ENCODE measurements at regions not wholly inside any gene's neighbourhood (a gene's known extent, or its start where the extent isn't known, plus 50 kb on each side); places are given as distances from the start of the nearest gene placed in this dataset.

DNA sequence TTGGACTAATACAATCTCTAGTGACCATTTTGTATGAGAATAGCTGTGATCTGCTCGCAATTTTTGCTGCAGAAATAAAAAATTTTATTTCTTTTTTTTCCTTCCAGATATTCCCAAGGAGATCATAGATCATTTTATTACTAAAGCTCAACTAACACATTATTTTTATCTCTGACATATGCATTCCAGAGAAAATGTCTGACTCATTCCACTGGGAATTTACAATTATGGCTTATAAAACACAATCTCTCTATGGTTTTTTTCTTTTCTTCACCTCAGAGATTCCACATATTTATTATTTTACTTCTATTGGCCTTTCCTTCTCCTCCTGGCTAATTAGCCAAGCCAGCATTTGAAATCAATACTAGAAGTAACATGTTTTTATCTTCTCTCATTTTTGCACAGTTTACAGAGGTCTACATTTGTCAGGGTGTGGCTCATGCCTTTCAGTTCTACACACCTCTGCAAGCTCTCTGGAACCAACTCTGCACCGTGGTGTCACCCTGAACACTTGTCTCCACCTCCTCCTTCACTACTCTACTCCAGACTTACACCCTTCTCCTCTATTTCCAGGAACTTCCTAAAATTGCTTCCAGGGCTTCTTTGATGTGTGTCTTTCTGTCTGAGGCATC is 59.8 kb upstream of the GPM6A start:
- no peak for DNase-seq
- no peak overlapping the region for H3K27ac Mint-ChIP-seq (ENCODE audit: unreplicated experiment)
- H3K9me3 Mint-ChIP-seq (ENCODE audit: low read depth, unreplicated experiment), result no peaks in the 10 kb centered on the region
- no peaks in the 10 kb centered on the region for H3K36me3 Mint-ChIP-seq (ENCODE audit: insufficient read depth, unreplicated experiment)
- H3K4me3 Mint-ChIP-seq (ENCODE audit: low read depth, unreplicated experiment), result no peak overlapping the region
- H3K4me1 Mint-ChIP-seq (ENCODE audit: low read depth, unreplicated experiment), result peaks cover 24% of the 10 kb centered on the region
- TF ChIP-seq, protein P1, sequence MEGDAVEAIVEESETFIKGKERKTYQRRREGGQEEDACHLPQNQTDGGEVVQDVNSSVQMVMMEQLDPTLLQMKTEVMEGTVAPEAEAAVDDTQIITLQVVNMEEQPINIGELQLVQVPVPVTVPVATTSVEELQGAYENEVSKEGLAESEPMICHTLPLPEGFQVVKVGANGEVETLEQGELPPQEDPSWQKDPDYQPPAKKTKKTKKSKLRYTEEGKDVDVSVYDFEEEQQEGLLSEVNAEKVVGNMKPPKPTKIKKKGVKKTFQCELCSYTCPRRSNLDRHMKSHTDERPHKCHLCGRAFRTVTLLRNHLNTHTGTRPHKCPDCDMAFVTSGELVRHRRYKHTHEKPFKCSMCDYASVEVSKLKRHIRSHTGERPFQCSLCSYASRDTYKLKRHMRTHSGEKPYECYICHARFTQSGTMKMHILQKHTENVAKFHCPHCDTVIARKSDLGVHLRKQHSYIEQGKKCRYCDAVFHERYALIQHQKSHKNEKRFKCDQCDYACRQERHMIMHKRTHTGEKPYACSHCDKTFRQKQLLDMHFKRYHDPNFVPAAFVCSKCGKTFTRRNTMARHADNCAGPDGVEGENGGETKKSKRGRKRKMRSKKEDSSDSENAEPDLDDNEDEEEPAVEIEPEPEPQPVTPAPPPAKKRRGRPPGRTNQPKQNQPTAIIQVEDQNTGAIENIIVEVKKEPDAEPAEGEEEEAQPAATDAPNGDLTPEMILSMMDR (IDR thresholded peaks at IDR 0.05; ENCODE audit: unreplicated experiment), result no peak
- H3K27me3 Mint-ChIP-seq (ENCODE audit: unreplicated experiment), result no peaks in the 10 kb centered on the region
- CTCF ChIA-PET, result no interaction called here
- intact Hi-C loops (cut with micrococcal nuclease; ENCODE audit: unreplicated experiment), result no loop called here
- no TSS peak for BruUV-seq (replicated peaks)

DNA sequence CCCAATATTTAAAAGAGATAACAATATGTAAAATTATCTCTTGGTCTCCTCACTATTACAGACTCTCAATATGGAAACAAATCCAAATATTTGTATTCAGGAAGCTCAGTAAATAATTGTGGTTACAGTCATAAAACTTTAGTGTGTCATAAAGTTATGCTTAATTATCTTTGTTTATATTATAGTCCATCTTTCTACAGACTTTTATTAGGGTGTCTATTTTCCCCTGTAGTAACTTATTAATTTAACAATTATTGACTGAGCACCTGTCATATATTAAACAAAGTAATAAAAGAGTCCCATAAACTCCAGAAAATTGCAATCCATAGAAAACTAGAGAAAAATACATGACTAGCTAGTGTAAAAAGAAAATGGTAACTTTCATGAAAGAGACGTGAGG is 61.6 kb upstream of the GPM6A start:
- intact Hi-C loops (cut with micrococcal nuclease; ENCODE audit: unreplicated experiment), result no loop called here
- H3K27me3 Mint-ChIP-seq (ENCODE audit: unreplicated experiment), result no peaks in the 10 kb centered on the region
- CTCF ChIA-PET, result no interaction called here

DNA sequence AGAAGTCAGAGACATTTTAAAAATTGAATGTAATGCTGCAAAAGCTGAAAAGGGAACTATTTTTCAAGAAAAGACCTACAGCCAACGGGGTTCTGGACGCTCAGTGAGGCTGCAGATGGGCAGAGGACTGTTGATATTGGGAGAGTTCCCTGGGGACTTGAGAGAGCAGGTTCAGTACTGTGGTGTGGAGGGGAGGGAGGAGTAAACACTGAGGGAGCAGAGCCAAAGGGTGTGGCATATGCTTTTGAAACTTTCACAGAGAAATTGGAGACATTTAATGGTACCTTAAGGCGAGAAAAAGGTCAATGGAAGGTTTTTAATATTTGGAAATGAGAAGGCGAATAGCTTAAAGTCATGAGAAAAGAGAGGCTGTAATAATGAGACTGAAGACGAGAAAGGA is 62.2 kb upstream of the GPM6A start:
- intact Hi-C loops (cut with micrococcal nuclease; ENCODE audit: unreplicated experiment), result no loop called here
- no peaks in the 10 kb centered on the region for H3K27me3 Mint-ChIP-seq (ENCODE audit: unreplicated experiment)
- H3K9me3 Mint-ChIP-seq (ENCODE audit: low read depth, unreplicated experiment), result peaks cover 2% of the 10 kb centered on the region
- peak overlapping the region; percentile 57 for H3K4me3 Mint-ChIP-seq (ENCODE audit: low read depth, unreplicated experiment)
- DNase-seq, result peak; percentile 3
- H3K36me3 Mint-ChIP-seq (ENCODE audit: insufficient read depth, unreplicated experiment), result no peaks in the 10 kb centered on the region
- TF ChIP-seq, protein P1 (IDR thresholded peaks at IDR 0.05; ENCODE audit: unreplicated experiment), result no peak
- H3K4me1 Mint-ChIP-seq (ENCODE audit: low read depth, unreplicated experiment), result peaks cover 24% of the 10 kb centered on the region
- no peak overlapping the region for H3K27ac Mint-ChIP-seq (ENCODE audit: unreplicated experiment)
- CTCF ChIA-PET, result no interaction called here
- no TSS peak for BruUV-seq (replicated peaks)

More for the DNA sequence above, 61.6 kb upstream of the GPM6A start:
- Mint-ChIP-seq H3K36me3 (ENCODE audit: insufficient read depth, unreplicated experiment) (no peaks in the 10 kb centered on the region), H3K4me1 (ENCODE audit: low read depth, unreplicated experiment) (peaks cover 24% of the 10 kb centered on the region), H3K4me3 (ENCODE audit: low read depth, unreplicated experiment) (peak overlapping the region; percentile 57), H3K27ac (ENCODE audit: unreplicated experiment) (no peak overlapping the region), H3K9me3 (ENCODE audit: low read depth, unreplicated experiment) (no peaks in the 10 kb centered on the region)
- TF ChIP-seq, protein P1 (IDR thresholded peaks at IDR 0.05; ENCODE audit: unreplicated experiment), result no peak
- DNase-seq, result no peak
- no TSS peak for BruUV-seq (replicated peaks)

DNA sequence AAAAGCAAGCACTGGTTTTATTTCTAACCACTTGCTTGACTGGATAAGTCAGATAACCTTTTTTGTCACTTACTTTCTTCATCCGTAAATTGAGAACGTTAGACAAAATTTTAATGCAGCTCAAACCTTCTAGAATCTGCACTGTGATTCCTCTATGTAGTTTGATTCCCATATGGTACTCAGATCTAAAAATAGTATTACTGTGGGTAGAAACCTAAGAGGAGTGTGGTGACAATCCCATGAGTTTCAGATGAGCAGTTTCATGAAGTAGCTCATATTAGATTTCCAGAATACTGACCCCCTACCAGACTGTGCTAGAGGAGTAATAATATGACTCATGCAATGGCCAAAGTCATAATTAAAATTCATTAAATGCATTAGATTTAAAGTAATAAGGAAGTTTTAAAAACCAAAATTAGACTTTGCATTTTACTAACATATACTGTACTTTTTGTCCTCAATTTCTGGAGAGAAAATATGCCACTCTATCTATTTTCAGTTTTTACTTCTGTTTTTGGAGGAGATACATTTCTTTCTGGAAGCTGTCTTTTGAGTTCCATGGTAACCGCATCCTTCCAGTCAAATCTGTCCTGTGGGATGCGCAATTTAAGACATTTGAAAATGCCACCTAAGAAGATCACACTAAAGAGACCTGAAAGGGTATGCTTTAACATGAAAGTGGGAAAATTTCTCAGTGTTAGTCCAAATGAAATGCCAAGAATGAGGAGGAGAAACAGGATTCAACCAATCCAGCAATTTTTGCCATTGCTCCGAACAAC is 64.1 kb upstream of the GPM6A start:
- CTCF ChIA-PET, result no interaction called here
- intact Hi-C loops (cut with micrococcal nuclease; ENCODE audit: unreplicated experiment), result no loop called here
- no TSS peak for BruUV-seq (replicated peaks)
- H3K9me3 Mint-ChIP-seq (ENCODE audit: low read depth, unreplicated experiment), result peaks cover 3% of the 10 kb centered on the region
- H3K4me3 Mint-ChIP-seq (ENCODE audit: low read depth, unreplicated experiment), result no peak overlapping the region
- TF ChIP-seq, protein P1 (IDR thresholded peaks at IDR 0.05; ENCODE audit: unreplicated experiment), result no peak
- no peak overlapping the region for H3K27ac Mint-ChIP-seq (ENCODE audit: unreplicated experiment)
- DNase-seq, result no peak
- H3K27me3 Mint-ChIP-seq (ENCODE audit: unreplicated experiment), result no peaks in the 10 kb centered on the region
- H3K36me3 Mint-ChIP-seq (ENCODE audit: insufficient read depth, unreplicated experiment), result no peaks in the 10 kb centered on the region
- H3K4me1 Mint-ChIP-seq (ENCODE audit: low read depth, unreplicated experiment), result peaks cover 24% of the 10 kb centered on the region
